GM12873 (cell line): ENCODE measurements at regions not wholly inside any gene's neighbourhood (a gene's known extent, or its start where the extent isn't known, plus 50 kb on each side); places are given as distances from the start of the nearest gene placed in this dataset.

Source experiments
- TF ChIP-seq, protein P1 (sequence below): IDR thresholded peaks from 2 replicates; pipeline ENCODE4 v1.5.1; 2012; ENCODE audit warnings: low read depth, mild to moderate bottlenecking, moderate library complexity, low read length, control low read depth; ENCODE audit not compliant: insufficient read depth; ENCODE audit errors: missing control alignments

- TF ChIP-seq, protein P1, sequence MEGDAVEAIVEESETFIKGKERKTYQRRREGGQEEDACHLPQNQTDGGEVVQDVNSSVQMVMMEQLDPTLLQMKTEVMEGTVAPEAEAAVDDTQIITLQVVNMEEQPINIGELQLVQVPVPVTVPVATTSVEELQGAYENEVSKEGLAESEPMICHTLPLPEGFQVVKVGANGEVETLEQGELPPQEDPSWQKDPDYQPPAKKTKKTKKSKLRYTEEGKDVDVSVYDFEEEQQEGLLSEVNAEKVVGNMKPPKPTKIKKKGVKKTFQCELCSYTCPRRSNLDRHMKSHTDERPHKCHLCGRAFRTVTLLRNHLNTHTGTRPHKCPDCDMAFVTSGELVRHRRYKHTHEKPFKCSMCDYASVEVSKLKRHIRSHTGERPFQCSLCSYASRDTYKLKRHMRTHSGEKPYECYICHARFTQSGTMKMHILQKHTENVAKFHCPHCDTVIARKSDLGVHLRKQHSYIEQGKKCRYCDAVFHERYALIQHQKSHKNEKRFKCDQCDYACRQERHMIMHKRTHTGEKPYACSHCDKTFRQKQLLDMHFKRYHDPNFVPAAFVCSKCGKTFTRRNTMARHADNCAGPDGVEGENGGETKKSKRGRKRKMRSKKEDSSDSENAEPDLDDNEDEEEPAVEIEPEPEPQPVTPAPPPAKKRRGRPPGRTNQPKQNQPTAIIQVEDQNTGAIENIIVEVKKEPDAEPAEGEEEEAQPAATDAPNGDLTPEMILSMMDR: no peak
These were observed 291.9 kb downstream of the NFIB start for GRCh38 chr9:14021871-14022525.

GRCh38 chr9:14018081-14018480 is 295.9 kb downstream of the NFIB start:
- TF ChIP-seq, protein P1: no peak

GRCh38 chr9:14014744-14015143 is 299.2 kb downstream of the NFIB start:
- TF ChIP-seq, protein P1: no peak

- TF ChIP-seq, protein P1: no peak
These were observed 299.7 kb downstream of the NFIB start for GRCh38 chr9:14014218-14014617.

DNA sequence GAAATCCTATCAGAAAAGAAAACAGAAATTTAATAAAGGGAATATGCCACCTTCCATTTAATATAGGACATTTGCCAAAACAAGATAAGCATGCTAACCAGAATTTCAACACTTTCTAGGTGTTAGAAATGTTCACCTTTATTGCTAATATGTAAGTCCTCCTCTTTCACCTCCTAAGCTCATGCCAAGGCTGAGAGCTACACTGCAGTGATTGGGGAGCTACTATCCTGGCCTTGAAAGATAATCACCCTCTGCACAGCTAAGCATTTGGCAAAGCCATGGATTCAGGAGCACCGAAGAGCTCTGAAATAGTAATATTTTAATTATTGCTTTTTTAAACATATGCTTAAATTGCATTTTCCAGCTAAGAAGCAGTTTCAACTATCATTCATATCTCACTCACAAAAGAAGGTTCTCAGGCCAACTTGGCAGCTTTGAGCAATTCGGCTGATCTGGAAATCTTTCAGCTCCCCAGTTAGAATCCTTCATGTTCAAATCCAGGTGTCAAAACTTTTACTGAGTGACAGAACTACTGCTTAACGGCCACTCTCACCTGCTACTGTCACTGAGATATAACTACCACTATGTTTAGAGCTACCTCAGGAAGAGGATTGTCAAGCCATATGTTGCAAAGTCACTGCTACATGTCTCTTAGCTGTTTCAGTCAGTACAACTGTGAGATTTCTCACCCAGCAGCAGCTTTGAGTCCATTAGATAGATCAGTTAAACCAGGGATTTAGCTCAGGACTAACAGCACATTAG is 302.0 kb downstream of the NFIB start:
- TF ChIP-seq, protein P1: no peak

DNA sequence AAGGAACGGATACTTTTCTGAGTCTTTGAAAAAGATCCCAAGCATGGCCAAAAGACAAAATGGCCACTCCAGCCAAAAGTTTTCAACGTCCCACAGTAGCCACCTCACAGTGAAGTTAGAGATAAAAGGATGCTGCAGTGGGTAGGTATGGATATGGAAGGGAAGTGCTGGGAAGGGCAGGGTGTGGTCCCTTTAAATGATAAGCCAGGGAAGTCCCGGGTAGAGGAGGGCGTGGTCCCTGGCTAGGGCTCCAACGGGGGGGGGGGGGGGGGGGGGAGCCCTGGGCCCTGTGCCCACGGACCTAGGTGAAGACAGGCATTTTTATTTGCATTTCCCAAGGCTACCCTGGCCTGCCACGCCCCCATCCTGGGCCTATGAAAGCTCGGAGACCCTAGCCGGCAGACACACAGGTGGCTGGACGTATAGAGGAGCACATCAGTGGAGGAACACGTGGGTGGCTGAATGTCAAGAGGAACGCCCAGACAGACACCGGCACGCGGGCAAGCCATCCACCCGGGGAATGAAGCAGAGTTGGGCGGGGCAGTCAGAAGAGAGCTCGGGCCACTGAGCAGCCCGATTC is 306.7 kb downstream of the NFIB start:
- TF ChIP-seq, protein P1: no peak
